Dermis microvascular lymphatic vessel endothelial cell (primary cell): ENCODE measurements at regions not wholly inside any gene's neighbourhood (a gene's known extent, or its start where the extent isn't known, plus 50 kb on each side); places are given as distances from the start of the nearest gene placed in this dataset.
"Not testable (repeated sequence)": the region's sequence is repeated elsewhere in the genome, so short reads cannot be mapped to it uniquely, and the experiment has no call there.

Source experiments
- DNase-seq, 2 donors: peaks; one replicate each; pipeline versions ENCODE4 v3.0.0 to v3.0.0-alpha.2; 2010; ENCODE audit warnings: low read depth in 2 of 2

GRCh38 chr19:41495589-41495988, 52.6 kb downstream of the ERICH4 start:
- no peak for DNase-seq

GRCh38 chr19:41499899-41500298, 56.9 kb downstream of the ERICH4 start:
- peak in 1 of 2 donors; percentile 60 for DNase-seq

GRCh38 chr19:41500443-41500842, 57.5 kb downstream of the ERICH4 start:
- peak; percentile 87 for DNase-seq

GRCh38 chr19:41501854-41502253, 58.9 kb downstream of the ERICH4 start:
- peak in 1 of 2 donors; percentile 40 for DNase-seq

DNA sequence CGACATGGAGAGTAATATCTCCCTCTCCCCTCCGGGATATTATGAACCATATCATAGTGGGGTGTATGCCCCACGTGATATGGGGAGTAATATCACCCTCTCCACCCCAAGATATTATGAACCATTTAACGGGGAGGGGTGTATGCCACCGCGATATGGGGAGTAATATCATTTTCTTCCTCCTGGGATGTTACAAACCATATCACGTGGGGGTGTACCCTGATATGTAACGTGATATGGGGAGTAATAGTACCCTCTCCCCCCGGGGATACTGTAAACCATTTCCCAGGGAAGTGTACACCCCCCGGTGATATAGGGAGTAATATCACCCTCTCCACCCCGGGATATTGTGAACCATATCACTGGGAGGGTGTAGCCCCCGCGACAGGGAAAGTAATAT, 62.1 kb downstream of the ERICH4 start:
- DNase-seq: no peak

GRCh38 chr19:41510484-41510883, 65.5 kb upstream of the CEACAM21 start:
- DNase-seq: no peak

DNA sequence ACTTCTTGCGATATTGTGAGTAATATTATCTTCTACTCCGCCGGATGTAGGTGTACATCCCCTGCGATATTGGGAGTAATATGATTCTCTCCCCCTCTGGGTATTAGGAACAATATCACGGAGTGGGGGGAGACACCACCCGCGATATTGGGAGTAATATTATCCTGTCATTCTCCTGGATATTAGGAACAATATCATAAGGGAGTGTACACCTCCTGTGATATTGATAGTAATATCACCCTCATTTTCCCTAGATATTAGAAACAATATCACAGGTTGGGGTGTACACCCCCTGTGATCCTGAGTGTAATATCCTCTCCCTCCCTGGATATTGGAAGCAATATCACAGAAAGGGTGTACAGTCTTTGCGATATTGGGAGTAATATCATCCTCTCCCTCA, 64.3 kb upstream of the CEACAM21 start:
- DNase-seq: no peak

- DNase-seq: no peak
Observed at GRCh38 chr19:41515015-41515652, 60.8 kb upstream of the CEACAM21 start.

DNA sequence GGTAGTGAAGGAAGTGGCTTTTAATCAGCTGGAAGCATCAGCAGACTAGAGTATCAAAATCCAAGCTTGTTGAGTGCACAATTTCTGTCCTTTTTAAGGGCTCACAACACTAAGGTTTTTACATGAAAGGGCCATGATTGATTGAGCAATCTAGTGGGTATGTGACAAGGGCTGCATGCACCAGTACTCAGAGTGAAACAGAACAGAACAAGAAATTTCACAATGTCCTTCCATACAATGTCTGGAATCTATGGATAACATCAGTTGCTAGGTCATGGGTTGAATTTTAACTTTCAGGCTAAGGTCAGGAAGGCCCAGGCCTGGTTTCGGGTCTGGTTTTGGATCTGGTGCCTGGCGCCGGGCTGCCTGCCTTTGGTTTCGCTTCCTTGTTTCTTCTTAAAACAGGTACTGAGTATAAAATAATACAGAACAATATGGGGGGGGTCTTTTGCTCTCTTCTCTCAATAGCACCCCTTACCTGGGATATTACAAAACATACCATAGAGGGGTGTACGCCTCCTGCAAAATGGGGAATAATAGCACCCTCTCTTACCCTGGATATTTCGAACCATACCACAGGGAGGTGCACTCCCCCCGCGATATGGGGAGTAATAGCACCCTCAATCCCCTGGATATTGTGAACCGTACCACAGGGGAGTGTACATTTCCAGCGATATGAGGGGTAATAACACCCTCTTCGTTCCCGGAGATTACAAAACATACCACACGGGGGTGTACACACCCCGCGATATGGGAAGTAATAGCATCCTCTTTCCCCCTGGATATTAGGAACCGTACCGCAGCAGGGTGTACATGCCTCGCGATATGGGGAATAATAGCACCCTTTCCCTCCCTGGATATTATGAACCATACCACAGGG, 59.4 kb upstream of the CEACAM21 start:
- DNase-seq: peak in 1 of 2 donors; percentile 42

GRCh38 chr19:41518141-41518540, 57.8 kb upstream of the CEACAM21 start:
- no peak for DNase-seq

DNA sequence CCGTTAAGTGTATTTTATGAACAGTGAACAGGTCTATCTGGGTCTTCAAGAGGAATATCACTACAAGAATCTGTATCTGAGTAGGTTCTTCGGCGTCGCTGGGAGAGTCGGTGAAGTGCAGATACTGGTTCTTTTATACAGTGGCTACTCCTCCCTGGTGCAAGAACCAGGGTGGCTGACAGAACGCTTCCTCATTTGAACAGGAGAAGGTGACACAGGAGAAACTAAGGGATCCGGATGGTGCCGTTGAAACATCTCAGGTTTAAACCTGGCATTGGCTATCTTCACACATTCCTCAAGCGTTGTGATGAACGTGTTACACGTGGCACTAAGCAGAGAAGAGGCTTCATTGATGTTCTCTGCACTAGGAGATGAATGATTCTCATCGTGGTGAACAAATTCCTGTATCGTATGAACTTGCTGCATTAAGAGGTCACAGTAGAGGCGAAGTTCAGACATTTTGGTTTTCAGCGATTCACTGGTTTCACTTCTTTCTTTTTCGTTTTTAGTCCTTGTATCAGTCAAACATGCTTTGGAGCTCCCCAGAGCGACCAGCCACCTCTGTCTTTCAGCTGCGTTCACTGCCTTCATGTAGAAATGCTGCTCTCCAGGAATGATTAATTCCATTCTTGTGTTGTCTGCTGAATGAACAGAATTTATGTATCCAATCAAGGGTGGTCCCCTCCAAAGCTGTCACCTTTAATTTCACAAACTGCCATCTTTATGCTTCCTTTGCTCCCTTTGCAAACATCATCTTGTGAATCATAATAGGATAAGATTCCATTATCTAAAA, 54.6 kb upstream of the CEACAM21 start:
- not testable (repeated sequence) for DNase-seq

DNA sequence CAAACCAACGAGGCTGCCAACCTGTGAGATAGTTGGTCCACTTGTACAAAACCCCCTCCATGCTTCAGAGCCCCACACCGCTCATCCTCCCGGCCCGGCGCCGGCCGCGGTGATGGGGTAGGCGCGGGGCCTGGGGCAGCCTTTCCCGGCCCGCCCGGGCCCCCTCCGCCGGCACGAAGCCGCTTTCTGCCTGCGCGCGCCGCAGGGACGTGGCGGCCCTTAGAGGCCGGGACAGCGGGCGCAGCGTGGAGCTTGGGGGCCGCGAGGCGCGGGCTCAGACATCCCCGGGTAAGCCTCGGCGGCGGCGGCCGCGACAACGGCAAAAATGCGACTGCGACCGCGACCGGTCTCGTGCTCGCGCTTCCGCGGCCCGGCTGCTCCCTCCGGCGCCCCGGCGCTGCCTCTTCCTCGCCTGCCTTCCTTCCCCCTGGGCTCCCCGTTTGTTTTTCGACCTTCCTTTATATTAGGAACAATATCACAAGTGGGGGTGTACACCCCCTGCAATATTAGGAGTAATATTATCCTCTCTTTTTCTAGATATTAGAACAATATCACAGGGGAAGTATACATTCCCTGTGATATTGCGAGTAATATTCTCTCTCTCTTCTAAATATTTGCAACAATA, 53.9 kb upstream of the CEACAM21 start:
- peak in 1 of 2 donors; percentile 24 for DNase-seq

DNA sequence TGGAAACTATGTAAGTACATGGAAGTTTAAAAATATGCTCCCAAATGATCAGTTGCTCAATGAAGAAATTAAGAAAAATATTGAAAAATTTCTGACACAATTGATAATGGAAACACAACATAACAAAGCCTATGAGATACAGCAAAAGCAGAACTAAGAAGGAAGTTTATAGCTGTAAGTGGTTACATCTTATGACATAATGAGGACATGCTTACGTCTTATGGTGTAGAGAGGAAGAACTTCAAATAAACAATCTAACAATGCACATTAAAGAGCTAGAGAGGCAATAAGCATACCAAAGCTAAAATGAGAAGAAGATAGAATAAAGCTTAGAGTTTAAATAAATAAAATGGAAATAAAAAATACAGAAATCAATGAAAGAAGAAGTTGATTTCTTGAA, 50.0 kb upstream of the CEACAM21 start:
- no peak for DNase-seq
